HG03439 (cell line): ENCODE measurements at regions not wholly inside any gene's neighbourhood (a gene's known extent, or its start where the extent isn't known, plus 50 kb on each side); places are given as distances from the start of the nearest gene placed in this dataset.

ENCODE experiments used
- ATAC-seq: cut with Tn5 transposase; IDR thresholded peaks from one replicate; pipeline ENCODE4 v1.9.1; 2021; ENCODE audit warnings: mild to moderate bottlenecking, moderate library complexity; ENCODE audit not compliant: unreplicated experiment

DNA sequence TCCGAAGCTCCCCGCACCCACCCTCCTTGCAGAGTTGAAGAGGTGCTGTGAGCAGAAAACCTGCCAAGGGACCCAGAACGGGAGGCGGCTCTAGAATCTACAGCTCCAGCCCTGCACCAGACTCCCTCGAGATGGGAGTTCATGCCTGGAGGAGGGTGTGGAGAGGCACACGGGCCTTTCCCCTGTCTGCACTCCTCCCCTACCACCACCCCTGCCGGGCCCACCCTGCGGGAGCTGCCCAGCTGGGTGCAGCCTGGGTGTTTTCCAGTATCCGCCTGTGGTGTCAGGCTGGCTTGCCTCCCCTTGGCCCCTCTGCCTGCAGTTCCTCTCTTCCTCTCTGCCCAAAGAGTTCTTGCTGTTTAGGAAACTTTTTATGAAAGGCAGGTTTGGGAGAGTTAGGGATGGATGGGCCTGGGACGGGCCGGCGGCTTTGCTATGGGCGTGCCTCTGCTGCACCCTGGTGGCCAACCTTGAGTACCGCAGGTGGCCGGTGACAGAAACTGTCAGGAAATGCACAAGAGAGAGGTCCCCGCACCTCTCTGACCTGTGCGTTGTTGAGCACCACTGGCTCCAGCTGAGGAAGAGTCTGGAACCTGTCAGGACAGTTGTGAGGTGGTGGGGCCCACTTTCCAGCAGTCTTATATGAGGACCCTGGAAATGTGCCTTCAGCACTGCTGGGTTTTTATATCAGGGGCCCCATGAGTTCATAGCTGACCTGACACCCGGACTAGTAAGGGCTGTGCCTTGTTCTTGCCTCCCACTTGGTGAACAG lies 354.1 kb downstream of the SEC14L1 start:
- no peak for ATAC-seq

- no peak for ATAC-seq
Observed at GRCh38 chr17:77495575-77495974, 354.8 kb downstream of the SEC14L1 start.

DNA sequence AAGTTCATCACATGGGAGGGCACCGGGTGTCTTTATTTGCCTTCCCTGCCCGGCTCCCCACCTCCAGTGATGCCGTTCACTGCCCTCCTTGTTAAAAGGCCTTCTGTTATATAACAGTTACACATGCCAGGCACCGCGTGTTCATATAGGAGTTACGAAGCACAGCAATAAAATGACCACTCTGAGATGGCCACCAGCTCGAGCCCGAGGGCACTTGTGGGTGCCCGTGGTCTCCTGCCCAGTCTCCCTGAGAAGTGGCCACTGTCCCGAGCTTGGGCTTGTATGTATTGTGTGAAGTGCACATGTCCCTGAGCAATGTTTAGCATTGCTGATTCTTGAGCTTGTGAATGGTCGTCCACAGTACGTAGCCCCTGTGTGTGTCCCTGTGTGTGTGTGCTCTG lies 355.6 kb downstream of the SEC14L1 start:
- ATAC-seq, result no peak

DNA sequence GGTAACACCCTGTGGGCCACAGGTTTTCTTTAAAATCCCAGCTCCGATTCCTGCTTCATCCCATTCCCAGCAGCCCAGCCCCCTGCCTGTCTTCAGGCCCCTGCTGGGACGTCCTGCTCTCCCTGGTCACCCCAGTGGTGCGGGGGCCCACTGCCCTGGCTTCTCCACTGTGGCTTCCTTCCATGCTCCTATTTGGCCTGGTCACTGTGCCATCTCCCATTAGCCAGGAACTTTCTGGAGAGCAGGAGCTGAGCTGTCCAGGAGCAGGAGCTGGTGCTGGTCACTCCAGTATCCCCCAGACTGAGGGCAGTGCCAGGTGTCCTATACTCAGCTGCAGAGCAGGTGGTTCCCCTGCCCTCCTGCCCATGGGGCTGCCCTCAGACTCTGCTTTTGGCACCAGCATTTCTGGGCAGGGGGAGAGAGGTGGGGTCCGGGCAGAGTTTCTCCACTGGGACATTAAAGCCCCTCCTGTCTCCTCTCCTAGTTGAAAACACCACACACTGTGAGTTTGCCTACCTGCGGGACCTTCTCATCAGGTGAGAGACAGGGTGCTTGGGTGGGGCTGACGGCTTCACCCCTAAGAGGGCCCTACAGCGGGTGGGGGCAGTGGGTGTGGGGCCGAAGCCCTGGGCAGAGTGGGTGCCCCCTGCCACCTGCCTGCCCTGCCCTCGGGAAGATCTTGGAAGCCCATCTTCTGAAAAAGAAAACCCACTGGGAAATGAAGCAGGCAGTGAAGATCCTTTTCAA lies 356.2 kb downstream of the SEC14L1 start:
- ATAC-seq, result no peak

DNA sequence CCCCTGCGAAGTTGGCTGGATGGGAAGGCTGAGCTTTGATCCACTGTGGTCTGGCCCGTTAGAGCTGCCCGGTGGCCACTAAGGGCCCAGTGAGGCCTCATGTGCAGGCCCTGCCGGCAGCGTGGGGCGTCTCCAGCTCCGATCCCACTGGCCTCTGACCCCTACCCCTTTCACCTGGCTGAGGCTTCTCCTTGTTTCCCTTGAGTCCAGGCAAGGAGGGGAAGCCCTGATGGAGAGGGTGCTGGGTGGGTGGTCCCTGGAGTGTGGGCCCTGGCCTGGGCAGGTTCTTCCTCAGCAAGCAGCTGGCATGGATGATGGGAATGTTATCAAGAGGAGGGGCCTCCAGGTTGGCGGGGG lies 356.8 kb downstream of the SEC14L1 start:
- no peak for ATAC-seq

DNA sequence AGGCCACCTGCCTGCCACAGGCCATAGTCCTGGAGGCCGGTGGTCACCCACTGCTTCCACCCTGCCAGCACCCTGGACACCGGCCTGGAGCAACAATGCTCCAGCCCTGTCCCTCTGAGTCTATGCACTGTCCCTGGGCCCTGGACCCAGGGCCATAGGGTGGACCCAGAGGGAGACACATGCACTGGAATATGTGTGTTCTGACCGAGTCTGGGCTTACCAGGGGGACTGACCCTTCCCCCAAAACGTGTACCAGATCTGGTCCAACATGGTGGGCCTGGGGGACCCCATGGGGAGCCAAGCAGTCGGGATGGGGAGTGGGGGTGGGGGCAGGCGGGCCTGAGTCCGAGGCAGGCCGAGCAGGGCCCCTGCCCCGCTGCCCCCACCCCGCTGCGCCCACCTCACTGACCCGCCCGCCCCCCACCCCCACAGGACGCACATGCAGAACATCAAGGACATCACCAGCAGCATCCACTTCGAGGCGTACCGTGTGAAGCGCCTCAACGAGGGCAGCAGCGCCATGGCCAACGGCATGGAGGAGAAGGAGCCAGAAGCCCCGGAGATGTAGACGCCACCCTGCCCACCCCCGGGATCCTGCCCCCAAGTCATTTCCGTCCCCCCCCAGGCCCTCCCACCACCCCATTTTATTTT lies 357.4 kb downstream of the SEC14L1 start:
- ATAC-seq, result no peak

GRCh38 chr17:77498791-77499698 lies 358.3 kb downstream of the SEC14L1 start:
- no peak for ATAC-seq

GRCh38 chr17:77499699-77500435 lies 359.1 kb downstream of the SEC14L1 start:
- no peak for ATAC-seq

- no peak for ATAC-seq
Observed at GRCh38 chr17:77501101-77501566, 360.4 kb downstream of the SEC14L1 start.

- ATAC-seq, result no peak
Observed at GRCh38 chr17:77501751-77502625, 361.2 kb downstream of the SEC14L1 start.

DNA sequence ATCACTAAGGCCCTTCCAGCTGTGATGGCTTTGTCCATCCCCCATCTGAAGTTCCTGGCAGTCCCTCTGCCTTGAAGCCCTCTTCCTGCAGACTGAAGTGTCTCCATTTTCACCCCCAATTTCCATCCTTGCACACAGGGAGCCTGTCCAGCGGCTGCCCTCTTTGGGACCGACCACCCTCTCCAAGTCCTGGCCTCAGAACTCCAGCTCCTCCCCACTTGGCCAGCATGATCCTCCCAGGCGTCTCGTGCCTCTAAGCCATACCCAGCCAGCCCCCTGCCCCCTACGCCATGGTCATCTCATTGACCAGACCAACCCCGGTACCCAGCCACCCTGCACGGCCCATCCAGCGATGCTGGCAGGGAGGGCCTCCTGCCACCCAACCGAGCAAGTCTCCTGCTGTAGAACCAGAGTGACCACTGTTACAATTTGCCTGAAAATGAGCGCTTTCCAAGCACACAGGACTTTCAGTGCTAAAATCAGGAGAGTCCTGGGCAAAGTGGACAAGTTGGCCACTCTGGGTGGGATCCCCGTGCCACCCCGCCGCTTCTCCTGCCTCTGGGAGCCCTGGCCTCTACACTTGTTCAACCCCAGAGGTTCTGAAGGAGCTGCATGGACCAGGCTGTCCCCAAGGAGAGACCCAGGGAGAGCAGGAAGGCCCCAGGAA lies 362.0 kb downstream of the SEC14L1 start:
- ATAC-seq, result no peak

GRCh38 chr17:77503293-77503655 lies 362.5 kb downstream of the SEC14L1 start:
- no peak for ATAC-seq

DNA sequence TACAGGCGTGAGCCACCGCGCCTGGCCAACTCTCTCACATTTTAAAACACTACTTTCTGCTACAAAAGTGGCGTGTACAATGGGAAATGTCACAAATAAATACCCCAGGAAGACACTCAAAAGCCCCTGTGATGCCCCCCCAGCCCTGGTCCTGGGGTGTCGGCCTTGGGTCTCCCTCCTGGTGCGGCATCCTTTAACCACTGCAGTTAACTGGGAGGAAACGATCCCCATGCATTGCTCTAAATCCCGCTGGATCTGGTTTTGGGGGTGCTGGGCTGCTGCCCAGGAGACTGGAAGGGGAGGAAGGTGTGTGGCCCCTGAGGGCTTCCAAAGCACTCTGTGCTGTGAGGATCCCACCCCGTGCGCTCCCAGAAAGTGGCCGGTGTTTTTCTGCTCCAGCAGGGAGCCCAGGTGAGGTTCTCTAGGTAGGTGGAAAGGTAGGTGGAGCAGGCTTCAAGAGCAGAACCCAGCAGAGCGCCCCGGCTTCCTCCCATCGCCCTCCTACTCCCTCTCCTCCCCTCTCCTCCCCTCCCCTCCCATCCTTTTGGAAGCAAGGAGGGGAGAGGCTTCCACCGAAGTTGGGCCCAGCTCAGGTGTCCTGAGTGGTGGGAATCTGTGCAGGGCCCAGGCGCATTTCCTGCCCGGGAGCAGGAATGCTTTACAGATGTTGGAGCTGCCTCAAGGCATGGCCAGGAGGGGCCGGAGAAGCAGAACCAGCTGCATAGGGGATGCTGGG lies 363.3 kb downstream of the SEC14L1 start:
- no peak for ATAC-seq

DNA sequence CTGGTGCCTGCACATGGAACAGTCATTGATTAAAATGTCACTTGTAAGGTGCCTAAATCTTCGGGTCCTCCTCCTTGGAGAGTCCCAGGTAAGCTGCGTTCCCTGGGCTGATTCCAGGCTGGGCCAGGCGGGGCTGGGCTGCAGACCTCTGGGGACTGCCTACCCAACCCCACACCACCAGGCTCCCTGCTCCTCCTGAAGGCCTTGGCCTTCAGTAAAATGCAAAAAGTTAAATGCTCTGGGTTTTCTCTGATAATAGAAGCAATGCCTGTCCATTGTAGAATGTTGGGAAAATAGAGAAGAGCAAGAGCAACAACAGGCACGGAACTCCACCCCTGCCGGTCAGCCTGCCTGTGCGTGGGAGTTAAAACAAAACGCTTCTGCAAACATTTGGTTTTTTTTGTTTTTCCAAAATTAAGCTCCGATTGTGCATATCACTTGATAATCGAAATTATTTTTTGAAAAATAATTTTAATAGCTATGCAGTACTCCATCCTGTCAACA lies 363.9 kb downstream of the SEC14L1 start:
- ATAC-seq, result no peak

DNA sequence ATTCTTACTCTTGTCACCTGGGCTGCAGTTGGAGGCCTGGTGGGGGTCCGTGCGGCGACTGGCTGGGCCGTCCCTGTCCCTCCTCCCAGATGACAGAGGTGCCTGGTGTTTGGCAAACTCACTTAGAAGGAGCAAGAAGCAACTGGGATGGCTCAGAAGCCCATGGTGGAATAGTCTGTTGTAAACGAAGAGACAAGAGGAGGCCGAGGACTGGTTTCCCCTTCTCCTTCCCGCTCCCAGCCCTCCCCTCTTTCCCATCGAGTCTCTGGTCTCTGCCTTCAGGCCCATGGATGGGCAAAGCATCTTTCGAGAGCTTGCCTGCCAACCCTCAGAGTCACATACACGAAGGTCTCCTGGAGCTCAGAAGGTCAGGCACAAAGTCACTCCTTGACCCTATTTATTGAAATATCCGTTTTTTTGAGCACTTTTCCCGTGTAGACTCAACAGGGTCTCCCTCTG lies 364.4 kb downstream of the SEC14L1 start:
- ATAC-seq, result no peak

GRCh38 chr17:77506371-77506991 lies 365.7 kb downstream of the SEC14L1 start:
- ATAC-seq, result no peak
